Hepatocyte (in vitro differentiated cells): ENCODE measurements at regions not wholly inside any gene's neighbourhood (a gene's known extent, or its start where the extent isn't known, plus 50 kb on each side); places are given as distances from the start of the nearest gene placed in this dataset.

Source experiments
- DNase-seq: peaks from one replicate; pipeline ENCODE4 v3.0.0-alpha.2; 2016; ENCODE audit warnings: low spot score
- H2AFZ ChIP-seq: fragments of 200-600 bp; sonication (generic); 2 replicates; pipeline ENCODE4 v1.6.0; 2016; ENCODE audit warnings: antibody characterized with exemption, mild to moderate bottlenecking
- H3K27ac ChIP-seq: fragments of 200-600 bp; sonication (generic); 2 replicates; pipeline ENCODE4 v1.5.1; 2016; ENCODE audit warnings: mild to moderate bottlenecking
- H3K27me3 ChIP-seq: fragments of 200-600 bp; sonication (generic); 2 replicates; pipeline ENCODE4 v1.6.1; 2016
- H3K36me3 ChIP-seq: fragments of 200-600 bp; sonication (generic); replicated peaks from 2 replicates; pipeline ENCODE4 v1.5.1; 2016; ENCODE audit warnings: low read depth; ENCODE audit not compliant: insufficient read depth
- H3K4me1 ChIP-seq: fragments of 200-600 bp; sonication (generic); 2 replicates; pipeline ENCODE4 v1.5.1; 2016; ENCODE audit warnings: mild to moderate bottlenecking, moderate library complexity; ENCODE audit not compliant: insufficient read depth
- H3K4me2 ChIP-seq: fragments of 200-600 bp; sonication (generic); 2 replicates; pipeline ENCODE4 v1.6.0; 2016
- H3K4me3 ChIP-seq: fragments of 200-600 bp; sonication (generic); 2 replicates; pipeline ENCODE4 v1.5.1; 2016; ENCODE audit warnings: mild to moderate bottlenecking
- H3K79me2 ChIP-seq: fragments of 200-600 bp; sonication (generic); 2 replicates; pipeline ENCODE4 v1.6.0; 2017; ENCODE audit warnings: mild to moderate bottlenecking
- H3K9me2 ChIP-seq: fragments of 200-600 bp; sonication (generic); replicated peaks from 2 replicates; pipeline ENCODE4 v1.6.0; 2017; ENCODE audit warnings: mild to moderate bottlenecking; ENCODE audit not compliant: insufficient read depth
- H3K9me3 ChIP-seq: fragments of 200-600 bp; sonication (generic); 2 replicates; pipeline ENCODE4 v1.5.1; 2016; ENCODE audit warnings: low read depth, mild to moderate bottlenecking
- H4K20me1 ChIP-seq: fragments of 200-600 bp; sonication (generic); 2 replicates; pipeline ENCODE4 v1.6.0; 2016; ENCODE audit warnings: mild to moderate bottlenecking; ENCODE audit not compliant: insufficient read depth, poor library complexity, severe bottlenecking
- EZH2 ChIP-seq: fragments of 200-600 bp; sonication (generic); IDR thresholded peaks from 2 replicates; pipeline ENCODE4 v1.6.1; 2016; ENCODE audit warnings: antibody characterized with exemption, mild to moderate bottlenecking, borderline replicate concordance
- EZH2phosphoT487 ChIP-seq: fragments of 200-600 bp; sonication (generic); IDR thresholded peaks from one replicate; pipeline ENCODE4 v1.6.1; 2018; ENCODE audit warnings: antibody characterized with exemption, mild to moderate bottlenecking, low read depth, moderate library complexity; ENCODE audit not compliant: unreplicated experiment, severe bottlenecking
- WGBS: methylation state at CpG from one replicate; pipeline ENCODE4 v1.1.6; 2016; ENCODE audit warnings: low lambda C conversion rate; ENCODE audit errors: missing lambda C conversion rate; 5-methylcytosine and 5-hydroxymethylcytosine counted together
- TF ChIP-seq, protein P1 (sequence below): fragments of 200-600 bp; sonication (generic); IDR thresholded peaks from 2 replicates; pipeline ENCODE4 v1.5.1; 2016; ENCODE audit warnings: antibody characterized with exemption, mild to moderate bottlenecking; ENCODE audit not compliant: poor library complexity

DNA sequence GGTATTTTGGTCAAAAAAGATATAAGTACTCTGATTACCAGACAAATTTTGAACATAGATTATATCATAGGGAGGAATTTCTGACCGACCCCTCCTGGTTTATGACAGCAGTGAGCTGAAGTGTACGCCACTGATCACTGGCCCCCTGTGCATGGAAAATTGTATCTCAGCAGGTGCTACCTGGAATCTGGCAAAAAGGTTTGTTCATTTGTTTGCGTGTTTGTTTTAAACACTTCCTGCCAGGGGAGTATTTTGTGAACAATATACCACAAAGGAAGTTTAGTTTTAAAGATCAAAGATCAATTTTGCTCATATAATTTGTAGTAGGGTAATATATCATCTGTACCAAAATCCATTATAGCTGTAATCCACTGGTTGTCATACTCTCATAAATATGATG lies 219.7 kb upstream of the TENM3 start:
- 48% methylated on average over 3 of the region's 3 CpGs for WGBS
- Histone ChIP-seq H4K20me1 (no peaks in the 10 kb centered on the region), H3K36me3 (no peaks in the 10 kb centered on the region), H3K9me2 (no peaks in the 10 kb centered on the region), H3K4me1 (no peaks in the 10 kb centered on the region), H3K79me2 (no peaks in the 10 kb centered on the region), H3K27me3 (no peaks in the 10 kb centered on the region), H3K27ac (no peak overlapping the region), H3K4me3 (no peak overlapping the region), H3K9me3 (peaks cover 3% of the 10 kb centered on the region), H2AFZ (no peak overlapping the region), H3K4me2 (no peak overlapping the region)
- no peak for TF ChIP-seq EZH2phosphoT487
- TF ChIP-seq, protein P1, sequence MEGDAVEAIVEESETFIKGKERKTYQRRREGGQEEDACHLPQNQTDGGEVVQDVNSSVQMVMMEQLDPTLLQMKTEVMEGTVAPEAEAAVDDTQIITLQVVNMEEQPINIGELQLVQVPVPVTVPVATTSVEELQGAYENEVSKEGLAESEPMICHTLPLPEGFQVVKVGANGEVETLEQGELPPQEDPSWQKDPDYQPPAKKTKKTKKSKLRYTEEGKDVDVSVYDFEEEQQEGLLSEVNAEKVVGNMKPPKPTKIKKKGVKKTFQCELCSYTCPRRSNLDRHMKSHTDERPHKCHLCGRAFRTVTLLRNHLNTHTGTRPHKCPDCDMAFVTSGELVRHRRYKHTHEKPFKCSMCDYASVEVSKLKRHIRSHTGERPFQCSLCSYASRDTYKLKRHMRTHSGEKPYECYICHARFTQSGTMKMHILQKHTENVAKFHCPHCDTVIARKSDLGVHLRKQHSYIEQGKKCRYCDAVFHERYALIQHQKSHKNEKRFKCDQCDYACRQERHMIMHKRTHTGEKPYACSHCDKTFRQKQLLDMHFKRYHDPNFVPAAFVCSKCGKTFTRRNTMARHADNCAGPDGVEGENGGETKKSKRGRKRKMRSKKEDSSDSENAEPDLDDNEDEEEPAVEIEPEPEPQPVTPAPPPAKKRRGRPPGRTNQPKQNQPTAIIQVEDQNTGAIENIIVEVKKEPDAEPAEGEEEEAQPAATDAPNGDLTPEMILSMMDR, result no peak
- TF ChIP-seq EZH2, result no peak
- no peak for DNase-seq

- H3K9me2 ChIP-seq, result no peaks in the 10 kb centered on the region
- no peaks in the 10 kb centered on the region for H3K79me2 ChIP-seq
- no peak for TF ChIP-seq EZH2phosphoT487
- no peak for TF ChIP-seq EZH2
- TF ChIP-seq, protein P1, result no peak
- H3K4me1 ChIP-seq, result no peaks in the 10 kb centered on the region
- H3K36me3 ChIP-seq, result no peaks in the 10 kb centered on the region
- H3K27ac ChIP-seq, result no peak overlapping the region
- 72% methylated on average over 8 of the region's 8 CpGs for WGBS
- no peak for DNase-seq
- H3K9me3 ChIP-seq, result no peaks in the 10 kb centered on the region
- no peaks in the 10 kb centered on the region for H3K27me3 ChIP-seq
- no peak overlapping the region for H3K4me3 ChIP-seq
- H4K20me1 ChIP-seq, result no peaks in the 10 kb centered on the region
- H2AFZ ChIP-seq, result no peak overlapping the region
- no peak overlapping the region for H3K4me2 ChIP-seq
These were observed 200.3 kb upstream of the TENM3 start for GRCh38 chr4:182042945-182043344.

DNA sequence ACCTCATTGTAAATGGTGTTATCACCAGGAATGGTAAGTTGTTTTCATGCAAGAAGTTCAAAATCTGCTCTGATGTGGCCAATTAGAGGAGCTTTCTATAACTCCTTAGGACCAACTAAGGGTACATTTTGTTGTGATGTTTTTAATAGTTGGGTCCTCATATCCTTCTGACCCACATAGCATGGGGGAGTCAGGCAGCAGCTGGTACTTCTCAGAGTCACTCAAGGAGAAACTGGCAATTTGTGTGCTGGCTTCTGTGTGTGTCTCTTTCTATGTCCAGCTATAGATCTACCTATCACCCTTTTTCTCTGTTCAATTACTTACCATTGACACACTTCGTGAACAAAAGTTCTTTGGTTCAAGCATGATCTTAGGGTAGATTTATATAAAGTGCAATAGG lies 194.3 kb upstream of the TENM3 start:
- 96% methylated on average over 1 of the region's 1 CpG for WGBS
- no peaks in the 10 kb centered on the region for H3K27me3 ChIP-seq
- H2AFZ ChIP-seq, result no peak overlapping the region
- DNase-seq, result no peak
- no peaks in the 10 kb centered on the region for H3K79me2 ChIP-seq
- H3K4me3 ChIP-seq, result no peak overlapping the region
- H3K4me2 ChIP-seq, result no peak overlapping the region
- TF ChIP-seq, protein P1, result no peak
- TF ChIP-seq EZH2 (no peak), EZH2phosphoT487 (no peak)
- H3K36me3 ChIP-seq, result no peaks in the 10 kb centered on the region
- no peaks in the 10 kb centered on the region for H3K9me2 ChIP-seq
- no peaks in the 10 kb centered on the region for H3K9me3 ChIP-seq
- no peak overlapping the region for H3K27ac ChIP-seq
- H3K4me1 ChIP-seq, result no peaks in the 10 kb centered on the region
- H4K20me1 ChIP-seq, result no peaks in the 10 kb centered on the region

- Histone ChIP-seq H4K20me1 (no peaks in the 10 kb centered on the region), H3K4me2 (no peak overlapping the region), H3K9me2 (no peaks in the 10 kb centered on the region), H3K9me3 (no peaks in the 10 kb centered on the region), H3K4me3 (no peak overlapping the region), H3K36me3 (no peaks in the 10 kb centered on the region), H2AFZ (no peak overlapping the region), H3K79me2 (no peaks in the 10 kb centered on the region), H3K27me3 (no peaks in the 10 kb centered on the region), H3K27ac (no peak overlapping the region), H3K4me1 (no peaks in the 10 kb centered on the region)
- DNase-seq, result no peak
- no peak for TF ChIP-seq EZH2
- TF ChIP-seq EZH2phosphoT487, result no peak
- TF ChIP-seq, protein P1, result no peak
- WGBS, result 77% methylated on average over 6 of the region's 6 CpGs
These were observed 186.3 kb upstream of the TENM3 start for GRCh38 chr4:182056866-182057265.
